HG02610 (cell line): ENCODE measurements at regions not wholly inside any gene's neighbourhood (a gene's known extent, or its start where the extent isn't known, plus 50 kb on each side); places are given as distances from the start of the nearest gene placed in this dataset.
"Not testable (repeated sequence)": the region's sequence is repeated elsewhere in the genome, so short reads cannot be mapped to it uniquely, and the experiment has no call there.

ENCODE experiments used
- ATAC-seq: cut with Tn5 transposase; IDR thresholded peaks from one replicate; pipeline ENCODE4 v1.9.1; 2021; ENCODE audit warnings: mild to moderate bottlenecking, moderate library complexity; ENCODE audit not compliant: unreplicated experiment

GRCh38 chr2:49861821-49862220 is 707.5 kb upstream of the FSHR start:
- ATAC-seq, result no peak

DNA sequence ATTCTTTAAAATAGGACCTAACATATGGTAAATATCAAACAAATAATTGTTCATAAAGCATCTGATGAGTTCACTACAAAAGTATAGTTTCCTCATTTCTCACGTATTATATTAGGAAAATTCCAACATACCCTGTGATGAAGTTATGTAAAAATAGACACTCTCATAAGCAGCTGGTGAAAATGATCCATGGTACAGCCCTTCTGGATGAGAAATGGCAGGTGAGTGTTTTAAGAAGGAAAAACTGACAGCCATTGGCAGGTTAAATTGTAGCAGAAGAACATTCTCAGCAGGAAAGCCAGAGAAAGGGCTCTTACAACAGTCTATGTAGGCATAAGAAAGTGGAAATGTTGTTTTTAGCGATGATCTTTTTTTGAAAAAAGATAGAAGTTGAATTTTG is 706.5 kb upstream of the FSHR start:
- ATAC-seq, result no peak

DNA sequence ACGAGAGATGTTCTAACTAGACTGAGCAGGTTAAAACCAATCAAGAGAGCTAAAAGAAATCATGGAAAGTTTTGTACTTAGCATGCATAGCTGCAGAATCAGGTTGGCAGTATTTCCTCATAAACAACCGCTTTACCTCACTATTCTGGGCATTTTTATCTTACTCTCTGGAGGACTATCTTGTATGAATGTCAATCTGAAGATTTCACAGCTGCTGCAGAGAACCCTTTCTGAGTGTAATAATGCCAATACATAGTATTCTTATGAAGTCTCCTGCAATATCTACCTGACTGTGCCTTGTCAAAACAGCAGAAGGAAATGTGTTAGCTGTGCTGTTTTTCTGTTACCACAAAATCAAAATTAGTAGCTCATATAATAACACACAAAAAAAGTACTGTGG is 705.9 kb upstream of the FSHR start:
- no peak for ATAC-seq

DNA sequence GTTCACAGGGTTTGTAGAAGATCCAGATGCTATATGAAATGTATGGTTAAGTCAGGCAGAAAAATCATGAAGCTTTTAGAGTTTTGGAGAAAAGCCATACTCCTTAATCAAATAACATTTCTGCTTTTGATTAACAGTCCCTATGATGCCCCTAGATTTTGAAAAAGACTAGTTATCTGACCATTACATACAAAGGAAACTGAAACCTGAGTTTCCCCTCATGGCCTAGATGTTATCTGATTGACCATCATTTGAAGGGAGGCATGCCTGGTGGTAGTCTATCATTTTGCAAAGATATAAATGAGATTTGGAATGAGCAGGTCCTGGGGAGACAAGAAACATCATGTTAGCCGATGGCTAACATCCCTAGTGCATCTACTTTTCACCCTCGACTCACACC is 704.3 kb upstream of the FSHR start:
- no peak for ATAC-seq

DNA sequence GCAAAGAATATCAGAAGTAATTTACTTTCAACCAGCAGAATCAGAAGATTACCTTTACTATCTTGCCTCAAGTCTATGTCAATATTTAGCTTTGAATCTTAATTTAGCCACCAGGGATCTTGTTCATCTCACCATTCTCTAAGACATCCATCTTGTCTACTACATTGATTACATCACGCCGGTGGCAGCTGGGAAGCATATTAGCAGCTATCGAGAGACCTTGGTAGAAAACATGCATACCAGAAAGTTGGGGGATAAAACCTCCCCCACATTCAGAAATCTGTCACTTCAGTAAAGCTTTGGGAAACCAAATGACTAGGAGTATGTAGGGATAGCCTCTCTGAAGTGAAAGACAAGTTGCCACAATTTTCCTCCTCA is 703.8 kb upstream of the FSHR start:
- no peak for ATAC-seq

DNA sequence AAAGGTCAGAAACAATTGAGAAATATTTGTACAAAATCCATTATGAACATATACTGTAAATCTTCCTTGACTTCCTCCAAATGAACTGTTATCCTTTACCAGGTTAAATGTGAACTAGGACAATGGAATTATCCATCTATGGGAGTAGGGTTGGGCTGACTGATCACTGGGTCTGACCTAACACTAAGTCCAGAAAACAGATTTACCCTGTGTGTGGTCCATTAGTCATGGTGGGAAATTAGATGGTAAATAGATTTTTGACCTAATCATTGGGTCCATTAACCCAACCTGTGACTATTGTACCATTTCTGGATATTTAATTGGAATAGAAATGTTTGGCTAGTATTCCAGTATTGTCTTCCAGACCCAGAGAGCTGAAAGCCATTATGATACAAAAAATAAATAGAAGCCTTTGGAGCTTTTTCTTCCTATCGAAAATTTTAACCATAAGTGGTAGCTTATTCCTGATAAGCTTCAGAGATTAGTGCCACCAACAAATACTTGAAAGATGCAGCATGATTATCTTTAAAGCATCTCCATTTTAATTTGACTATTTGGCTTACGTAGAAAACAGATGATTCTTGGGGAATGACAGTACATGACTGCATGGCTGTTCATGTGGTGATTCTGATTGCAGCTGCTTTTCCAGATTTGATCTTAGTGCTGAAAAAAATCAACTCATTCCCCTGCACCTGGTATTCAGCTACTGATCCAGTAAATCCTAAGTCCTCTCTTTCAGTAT is 703.2 kb upstream of the FSHR start:
- no peak for ATAC-seq

- ATAC-seq, result no peak
Observed at GRCh38 chr2:49845671-49846070, 691.4 kb upstream of the FSHR start.

DNA sequence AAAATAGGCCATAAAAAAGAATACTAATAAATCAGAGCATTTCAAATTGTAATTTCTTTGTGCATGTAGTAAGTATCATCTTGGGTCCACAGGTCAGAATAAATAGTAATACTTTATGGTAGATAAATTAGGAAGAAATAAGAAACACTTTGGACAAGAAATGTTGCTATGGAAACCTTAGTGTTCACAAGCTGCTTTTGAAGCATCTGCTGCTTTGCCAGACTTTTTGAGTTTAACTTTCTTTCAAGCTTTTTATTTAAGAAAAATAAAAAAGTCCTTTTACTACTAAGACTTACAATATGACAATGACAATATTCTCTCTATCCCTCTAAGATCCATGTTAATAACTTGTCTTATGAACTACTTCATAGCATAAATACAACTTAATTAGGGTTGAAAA is 690.7 kb upstream of the FSHR start:
- no peak for ATAC-seq

DNA sequence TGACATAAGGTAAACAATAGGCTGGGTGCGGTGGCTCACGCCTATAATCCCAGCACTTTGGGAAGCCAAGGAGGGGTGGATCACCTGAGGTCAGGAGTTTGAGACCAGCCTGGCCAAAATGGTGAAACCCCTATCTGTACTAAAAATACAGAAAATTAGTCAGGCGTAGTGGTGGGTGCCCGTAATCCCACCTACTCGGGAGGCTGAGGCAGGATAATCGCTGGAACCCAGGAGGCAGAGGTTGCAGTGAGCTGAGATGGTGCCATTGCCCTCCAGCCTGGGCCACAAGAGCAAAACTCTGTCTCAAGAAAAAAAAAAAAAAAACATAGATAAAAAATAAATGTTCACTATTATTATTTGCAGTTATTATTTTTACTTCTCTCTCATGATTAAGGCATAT is 689.8 kb upstream of the FSHR start:
- ATAC-seq, result not testable (repeated sequence)

DNA sequence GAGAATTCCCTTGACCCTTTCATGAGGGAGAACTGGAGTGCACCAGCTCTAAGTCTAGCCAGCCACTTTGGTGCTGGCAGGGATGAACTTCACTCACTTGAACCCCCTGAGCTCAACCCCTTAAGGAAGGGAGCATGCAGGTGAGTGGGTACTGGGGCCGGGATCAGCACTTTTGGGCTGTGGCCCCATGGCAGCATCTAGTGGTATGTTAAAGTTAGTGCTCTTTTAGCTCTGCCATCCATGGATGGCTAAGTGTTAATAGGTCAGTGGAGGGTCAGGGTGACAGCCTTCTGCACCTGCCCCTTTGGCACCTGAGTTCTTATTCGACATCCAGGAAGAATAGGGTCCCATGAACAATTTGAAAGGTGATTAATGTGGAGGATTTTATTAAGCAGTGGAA is 689.0 kb upstream of the FSHR start:
- no peak for ATAC-seq

GRCh38 chr2:49840428-49840975 is 686.2 kb upstream of the FSHR start:
- no peak for ATAC-seq

GRCh38 chr2:49839818-49840217 is 685.5 kb upstream of the FSHR start:
- ATAC-seq, result no peak

- no peak for ATAC-seq
Observed at GRCh38 chr2:49837561-49838293, 683.4 kb upstream of the FSHR start.

GRCh38 chr2:49836017-49836416 is 681.7 kb upstream of the FSHR start:
- ATAC-seq, result no peak

- no peak for ATAC-seq
Observed at GRCh38 chr2:49834433-49834832, 680.1 kb upstream of the FSHR start.

- ATAC-seq, result no peak
Observed at GRCh38 chr2:49832555-49832954, 678.2 kb upstream of the FSHR start.

GRCh38 chr2:49831698-49832367 is 677.5 kb upstream of the FSHR start:
- ATAC-seq, result no peak

GRCh38 chr2:49830846-49831245 is 676.5 kb upstream of the FSHR start:
- ATAC-seq, result no peak

DNA sequence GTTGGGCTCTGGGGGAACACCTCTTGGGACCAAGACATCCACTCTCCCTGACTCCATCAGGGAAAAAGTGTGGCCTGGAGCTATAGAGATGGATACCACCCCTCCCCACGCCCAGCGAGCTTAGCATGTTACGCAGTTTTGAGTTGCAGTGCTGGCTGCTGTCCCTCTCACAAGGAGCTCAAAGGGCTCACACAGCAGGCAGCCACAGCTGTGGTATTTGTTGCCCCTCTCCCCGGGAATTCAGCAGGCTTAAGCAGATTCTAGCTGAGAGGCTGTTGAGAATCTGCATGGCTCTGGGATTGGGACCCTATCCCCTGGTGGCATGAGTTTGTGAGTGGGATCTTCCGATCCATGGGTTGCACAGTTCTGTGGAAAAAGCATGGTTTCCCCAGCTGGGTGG is 673.1 kb upstream of the FSHR start:
- ATAC-seq, result no peak

DNA sequence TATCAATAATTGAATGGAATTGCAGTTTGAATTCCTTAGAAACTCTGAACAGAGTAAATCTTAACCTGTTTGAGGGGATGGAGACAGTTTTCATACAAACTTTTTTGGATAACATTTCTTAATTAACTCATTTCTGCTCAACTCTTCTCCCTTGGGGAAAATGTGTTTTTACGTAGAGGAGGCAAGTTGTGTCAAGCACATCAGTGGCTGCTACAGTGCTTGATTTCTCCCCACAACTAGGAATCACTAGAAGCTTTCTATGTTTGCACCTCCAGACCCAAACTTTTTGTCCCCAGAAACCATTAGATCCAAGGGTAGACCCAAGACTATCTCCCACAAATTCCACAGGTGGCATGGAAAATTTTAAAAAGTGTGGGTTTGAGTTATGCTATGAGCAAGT is 658.9 kb upstream of the FSHR start:
- ATAC-seq, result no peak

GRCh38 chr2:49812730-49813129 is 658.4 kb upstream of the FSHR start:
- ATAC-seq, result no peak

DNA sequence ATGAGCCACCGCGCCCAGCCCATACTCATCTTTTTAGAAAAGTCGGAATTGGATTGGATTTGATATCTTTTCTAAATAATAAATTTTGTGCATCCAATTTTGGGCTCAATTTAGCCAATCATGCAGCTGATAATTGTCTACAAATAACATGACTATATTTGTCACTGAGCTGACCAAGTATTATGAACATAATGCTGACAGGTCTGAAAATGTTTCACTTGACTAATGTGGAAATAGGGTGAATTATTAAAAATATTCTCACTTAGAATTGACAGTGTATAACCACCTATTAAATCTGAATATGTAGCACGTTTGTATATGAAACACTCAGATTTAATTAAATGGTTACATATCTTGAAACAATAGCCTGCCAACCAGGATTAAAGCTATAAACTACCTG is 657.2 kb upstream of the FSHR start:
- ATAC-seq, result no peak
